ENCODE measurements at regions not wholly inside any gene's neighbourhood (a gene's known extent, or its start where the extent isn't known, plus 50 kb on each side); places are given as distances from the start of the nearest gene placed in this dataset.

- Histone ChIP-seq H3K4me1 (ENCODE audit: control insufficient read depth, insufficient read depth, low read length) (no peaks in the 10 kb centered on the region), H3K36me3 (ENCODE audit: control insufficient read depth, insufficient read depth, low read length) (no peaks in the 10 kb centered on the region), H3K4me3 (ENCODE audit: low read depth, low read length) (no peak overlapping the region), H3K27me3 (ENCODE audit: control insufficient read depth, insufficient read depth, low read length) (no peaks in the 10 kb centered on the region), H3K27ac (ENCODE audit: low read depth, low read length) (no peak overlapping the region), H3K9ac (ENCODE audit: low read depth, low read length) (no peak overlapping the region), H3K9me3 (ENCODE audit: control insufficient read depth, insufficient read depth, low read length) (no peaks in the 10 kb centered on the region)
Measured at GRCh38 chr1:55560266-55560665, 345.1 kb upstream of the USP24 start.

- H3K27me3 ChIP-seq (ENCODE audit: control insufficient read depth, insufficient read depth, low read length) = no peaks in the 10 kb centered on the region
- H3K4me1 ChIP-seq (ENCODE audit: control insufficient read depth, insufficient read depth, low read length) = no peaks in the 10 kb centered on the region
- H3K9me3 ChIP-seq (ENCODE audit: control insufficient read depth, insufficient read depth, low read length) = no peaks in the 10 kb centered on the region
- no peaks in the 10 kb centered on the region for H3K36me3 ChIP-seq (ENCODE audit: control insufficient read depth, insufficient read depth, low read length)
- no peak overlapping the region for H3K27ac ChIP-seq (ENCODE audit: low read depth, low read length)
- H3K4me3 ChIP-seq (ENCODE audit: low read depth, low read length) = no peak overlapping the region
- no peak overlapping the region for H3K9ac ChIP-seq (ENCODE audit: low read depth, low read length)
Measured at GRCh38 chr1:55559842-55560241, 344.7 kb upstream of the USP24 start.

GRCh38 chr1:55559161-55559611 lies 344.0 kb upstream of the USP24 start:
- Histone ChIP-seq H3K27me3 (ENCODE audit: control insufficient read depth, insufficient read depth, low read length) (no peaks in the 10 kb centered on the region), H3K27ac (ENCODE audit: low read depth, low read length) (no peak overlapping the region), H3K9ac (ENCODE audit: low read depth, low read length) (no peak overlapping the region), H3K4me1 (ENCODE audit: control insufficient read depth, insufficient read depth, low read length) (no peaks in the 10 kb centered on the region), H3K4me3 (ENCODE audit: low read depth, low read length) (no peak overlapping the region), H3K36me3 (ENCODE audit: control insufficient read depth, insufficient read depth, low read length) (no peaks in the 10 kb centered on the region), H3K9me3 (ENCODE audit: control insufficient read depth, insufficient read depth, low read length) (no peaks in the 10 kb centered on the region)

- no peaks in the 10 kb centered on the region for H3K9me3 ChIP-seq (ENCODE audit: control insufficient read depth, insufficient read depth, low read length)
- no peak overlapping the region for H3K4me3 ChIP-seq (ENCODE audit: low read depth, low read length)
- no peaks in the 10 kb centered on the region for H3K27me3 ChIP-seq (ENCODE audit: control insufficient read depth, insufficient read depth, low read length)
- H3K9ac ChIP-seq (ENCODE audit: low read depth, low read length) = no peak overlapping the region
- no peaks in the 10 kb centered on the region for H3K36me3 ChIP-seq (ENCODE audit: control insufficient read depth, insufficient read depth, low read length)
- no peaks in the 10 kb centered on the region for H3K4me1 ChIP-seq (ENCODE audit: control insufficient read depth, insufficient read depth, low read length)
- H3K27ac ChIP-seq (ENCODE audit: low read depth, low read length) = no peak overlapping the region
Measured at GRCh38 chr1:55558515-55558914, 343.4 kb upstream of the USP24 start.

GRCh38 chr1:55555956-55556725 lies 341.0 kb upstream of the USP24 start:
- no peak overlapping the region for H3K27ac ChIP-seq (ENCODE audit: low read depth, low read length)
- H3K4me3 ChIP-seq (ENCODE audit: low read depth, low read length) = no peak overlapping the region
- no peaks in the 10 kb centered on the region for H3K36me3 ChIP-seq (ENCODE audit: control insufficient read depth, insufficient read depth, low read length)
- no peak overlapping the region for H3K9ac ChIP-seq (ENCODE audit: low read depth, low read length)
- no peaks in the 10 kb centered on the region for H3K4me1 ChIP-seq (ENCODE audit: control insufficient read depth, insufficient read depth, low read length)
- H3K27me3 ChIP-seq (ENCODE audit: control insufficient read depth, insufficient read depth, low read length) = no peaks in the 10 kb centered on the region
- H3K9me3 ChIP-seq (ENCODE audit: control insufficient read depth, insufficient read depth, low read length) = no peaks in the 10 kb centered on the region

- Histone ChIP-seq H3K9ac (ENCODE audit: low read depth, low read length) (no peak overlapping the region), H3K4me3 (ENCODE audit: low read depth, low read length) (no peak overlapping the region), H3K27ac (ENCODE audit: low read depth, low read length) (no peak overlapping the region), H3K36me3 (ENCODE audit: control insufficient read depth, insufficient read depth, low read length) (no peaks in the 10 kb centered on the region), H3K9me3 (ENCODE audit: control insufficient read depth, insufficient read depth, low read length) (no peaks in the 10 kb centered on the region), H3K27me3 (ENCODE audit: control insufficient read depth, insufficient read depth, low read length) (no peaks in the 10 kb centered on the region), H3K4me1 (ENCODE audit: control insufficient read depth, insufficient read depth, low read length) (no peaks in the 10 kb centered on the region)
Measured at GRCh38 chr1:55554611-55555010, 339.4 kb upstream of the USP24 start.

- H3K4me1 ChIP-seq (ENCODE audit: control insufficient read depth, insufficient read depth, low read length) = no peaks in the 10 kb centered on the region
- H3K9me3 ChIP-seq (ENCODE audit: control insufficient read depth, insufficient read depth, low read length) = no peaks in the 10 kb centered on the region
- H3K36me3 ChIP-seq (ENCODE audit: control insufficient read depth, insufficient read depth, low read length) = no peaks in the 10 kb centered on the region
- H3K27me3 ChIP-seq (ENCODE audit: control insufficient read depth, insufficient read depth, low read length) = no peaks in the 10 kb centered on the region
- H3K4me3 ChIP-seq (ENCODE audit: low read depth, low read length) = no peak overlapping the region
- no peak overlapping the region for H3K27ac ChIP-seq (ENCODE audit: low read depth, low read length)
- H3K9ac ChIP-seq (ENCODE audit: low read depth, low read length) = no peak overlapping the region
Measured at GRCh38 chr1:55552636-55553035, 337.5 kb upstream of the USP24 start.

GRCh38 chr1:55547405-55547804 lies 332.2 kb upstream of the USP24 start:
- no peaks in the 10 kb centered on the region for H3K36me3 ChIP-seq (ENCODE audit: control insufficient read depth, insufficient read depth, low read length)
- no peak overlapping the region for H3K9ac ChIP-seq (ENCODE audit: low read depth, low read length)
- H3K4me3 ChIP-seq (ENCODE audit: low read depth, low read length) = no peak overlapping the region
- no peak overlapping the region for H3K27ac ChIP-seq (ENCODE audit: low read depth, low read length)
- H3K27me3 ChIP-seq (ENCODE audit: control insufficient read depth, insufficient read depth, low read length) = no peaks in the 10 kb centered on the region
- H3K4me1 ChIP-seq (ENCODE audit: control insufficient read depth, insufficient read depth, low read length) = no peaks in the 10 kb centered on the region
- H3K9me3 ChIP-seq (ENCODE audit: control insufficient read depth, insufficient read depth, low read length) = no peaks in the 10 kb centered on the region

- H3K4me3 ChIP-seq (ENCODE audit: low read depth, low read length) = no peak overlapping the region
- no peaks in the 10 kb centered on the region for H3K4me1 ChIP-seq (ENCODE audit: control insufficient read depth, insufficient read depth, low read length)
- no peaks in the 10 kb centered on the region for H3K9me3 ChIP-seq (ENCODE audit: control insufficient read depth, insufficient read depth, low read length)
- H3K27me3 ChIP-seq (ENCODE audit: control insufficient read depth, insufficient read depth, low read length) = no peaks in the 10 kb centered on the region
- no peaks in the 10 kb centered on the region for H3K36me3 ChIP-seq (ENCODE audit: control insufficient read depth, insufficient read depth, low read length)
- no peak overlapping the region for H3K27ac ChIP-seq (ENCODE audit: low read depth, low read length)
- H3K9ac ChIP-seq (ENCODE audit: low read depth, low read length) = no peak overlapping the region
Measured at GRCh38 chr1:55546553-55546952, 331.4 kb upstream of the USP24 start.

GRCh38 chr1:55544826-55545225 lies 329.7 kb upstream of the USP24 start:
- H3K27ac ChIP-seq (ENCODE audit: low read depth, low read length) = no peak overlapping the region
- H3K27me3 ChIP-seq (ENCODE audit: control insufficient read depth, insufficient read depth, low read length) = no peaks in the 10 kb centered on the region
- no peaks in the 10 kb centered on the region for H3K4me1 ChIP-seq (ENCODE audit: control insufficient read depth, insufficient read depth, low read length)

GRCh38 chr1:55542901-55543504 lies 327.8 kb upstream of the USP24 start:
- Histone ChIP-seq H3K27ac (ENCODE audit: low read depth, low read length) (no peak overlapping the region), H3K36me3 (ENCODE audit: control insufficient read depth, insufficient read depth, low read length) (no peaks in the 10 kb centered on the region), H3K4me3 (ENCODE audit: low read depth, low read length) (no peak overlapping the region), H3K9ac (ENCODE audit: low read depth, low read length) (no peak overlapping the region), H3K9me3 (ENCODE audit: control insufficient read depth, insufficient read depth, low read length) (no peaks in the 10 kb centered on the region), H3K27me3 (ENCODE audit: control insufficient read depth, insufficient read depth, low read length) (no peaks in the 10 kb centered on the region), H3K4me1 (ENCODE audit: control insufficient read depth, insufficient read depth, low read length) (no peaks in the 10 kb centered on the region)

More at GRCh38 chr1:55544826-55545225, 329.7 kb upstream of the USP24 start:
- H3K4me3 ChIP-seq (ENCODE audit: low read depth, low read length) = no peak overlapping the region
- no peaks in the 10 kb centered on the region for H3K9me3 ChIP-seq (ENCODE audit: control insufficient read depth, insufficient read depth, low read length)
- H3K9ac ChIP-seq (ENCODE audit: low read depth, low read length) = no peak overlapping the region
- H3K36me3 ChIP-seq (ENCODE audit: control insufficient read depth, insufficient read depth, low read length) = no peaks in the 10 kb centered on the region

All from HUES48 (cell line).